ENCODE measurements at regions not wholly inside any gene's neighbourhood (a gene's known extent, or its start where the extent isn't known, plus 50 kb on each side); places are given as distances from the start of the nearest gene placed in this dataset.

GRCh38 chr1:168365719-168366479 is 85.2 kb downstream of the TBX19 start:
- intact Hi-C loops (cut with DNase I): no loop called here
- no peak for DNase-seq

All from posterior cingulate gyrus (tissue), 11 donors.